GM21423 (cell line): ENCODE measurements at regions not wholly inside any gene's neighbourhood (a gene's known extent, or its start where the extent isn't known, plus 50 kb on each side); places are given as distances from the start of the nearest gene placed in this dataset.

Source experiments
- ATAC-seq: cut with Tn5 transposase; IDR thresholded peaks from one replicate; pipeline ENCODE4 v1.9.1; 2021; ENCODE audit warnings: mild to moderate bottlenecking, moderate library complexity; ENCODE audit not compliant: unreplicated experiment

DNA sequence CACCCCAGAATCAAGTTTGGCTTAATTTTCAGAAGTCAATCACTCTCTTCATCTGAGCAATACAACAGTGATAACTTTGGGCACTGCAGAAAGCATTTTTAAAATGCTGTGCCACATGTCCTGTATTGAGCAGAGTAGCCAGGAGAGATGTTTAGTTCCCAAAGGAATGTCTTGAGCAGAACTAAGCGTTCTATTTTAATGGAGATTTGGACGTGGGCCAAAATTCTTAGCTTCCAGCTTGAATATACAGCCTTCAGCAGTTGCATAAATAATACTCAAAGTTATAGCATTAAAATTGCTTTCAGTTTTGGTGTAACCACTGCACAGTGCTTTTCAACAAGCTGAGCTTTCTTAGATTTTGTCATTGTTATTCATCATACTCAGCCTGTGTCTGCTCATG, 679.2 kb downstream of the NLGN4X start:
- ATAC-seq: no peak

DNA sequence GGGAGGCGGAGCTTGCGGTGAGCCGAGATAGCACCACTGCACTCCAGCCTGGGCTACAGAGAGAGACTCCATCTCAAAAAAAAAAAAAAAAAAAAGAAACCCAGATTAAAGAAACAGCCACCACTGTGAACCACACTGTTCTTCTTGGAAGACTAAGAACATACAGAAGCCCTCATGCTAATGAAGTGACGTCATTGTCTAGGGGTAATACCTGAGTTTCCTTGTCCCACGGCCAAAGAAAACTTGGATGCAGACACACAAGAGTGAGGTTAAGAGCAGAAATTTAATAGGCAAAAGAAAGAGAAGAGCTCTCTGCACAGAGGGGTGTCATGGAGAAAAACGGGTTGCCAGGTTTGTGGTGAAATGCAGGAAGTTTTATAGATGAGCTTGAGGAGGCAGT, 691.6 kb downstream of the NLGN4X start:
- ATAC-seq: no peak

- no peak for ATAC-seq
These were observed 692.4 kb downstream of the NLGN4X start for GRCh38 chrX:5536261-5536660.

GRCh38 chrX:5528057-5528456, 700.6 kb downstream of the NLGN4X start:
- ATAC-seq: no peak

DNA sequence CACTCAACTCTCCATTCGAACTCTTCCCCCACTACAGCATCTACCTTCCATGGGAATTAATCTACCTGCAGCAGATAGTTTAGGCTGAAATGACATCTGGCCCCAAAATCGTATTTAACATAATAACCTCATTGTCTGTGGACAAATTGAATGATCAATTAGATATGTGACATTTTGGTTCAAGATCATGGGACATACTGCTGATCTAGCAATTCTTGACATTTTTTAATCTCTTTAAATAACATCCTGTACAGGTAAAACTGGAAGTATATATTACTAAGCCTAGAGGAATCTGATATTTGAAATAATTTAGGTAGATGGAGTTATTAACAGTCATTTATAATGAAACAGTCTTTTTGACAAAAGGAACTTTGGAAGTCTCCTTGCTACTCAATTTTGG, 702.5 kb downstream of the NLGN4X start:
- no peak for ATAC-seq

DNA sequence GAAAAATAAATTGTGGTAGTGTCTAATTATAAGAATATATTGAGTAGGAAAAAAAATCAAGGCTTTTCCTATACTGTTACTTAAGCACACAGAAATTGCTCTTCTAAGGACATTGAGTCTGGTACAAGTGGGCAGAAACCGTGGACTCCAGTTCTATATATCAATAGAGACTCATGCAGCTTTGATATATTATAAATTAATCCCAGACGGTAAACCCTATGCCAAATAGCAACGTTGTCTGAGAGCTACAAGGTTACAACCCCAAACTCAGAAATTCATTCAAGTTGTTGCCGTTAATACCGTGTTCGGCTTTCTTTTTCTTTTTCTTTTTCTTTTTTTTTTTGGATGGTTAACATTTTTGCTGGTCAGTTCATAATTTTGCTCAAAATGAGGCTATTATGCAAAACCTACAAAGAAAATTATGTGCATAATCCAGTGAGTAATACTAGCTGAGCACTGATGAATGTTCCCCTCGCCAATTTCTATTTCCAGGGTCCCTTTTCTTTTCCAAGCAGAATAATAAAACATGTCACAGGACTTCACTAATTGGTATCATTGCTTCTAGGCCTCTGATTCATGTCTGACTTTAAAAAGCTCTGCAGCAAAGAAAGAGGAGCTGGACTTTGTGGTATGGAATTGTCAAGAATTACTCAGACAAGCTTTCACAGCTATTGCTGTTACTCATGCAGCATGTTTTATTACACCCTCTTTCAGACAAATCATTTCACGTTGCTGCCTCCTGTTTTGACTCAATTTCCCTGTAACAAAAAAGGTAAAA, 737.7 kb downstream of the NLGN4X start:
- no peak for ATAC-seq

DNA sequence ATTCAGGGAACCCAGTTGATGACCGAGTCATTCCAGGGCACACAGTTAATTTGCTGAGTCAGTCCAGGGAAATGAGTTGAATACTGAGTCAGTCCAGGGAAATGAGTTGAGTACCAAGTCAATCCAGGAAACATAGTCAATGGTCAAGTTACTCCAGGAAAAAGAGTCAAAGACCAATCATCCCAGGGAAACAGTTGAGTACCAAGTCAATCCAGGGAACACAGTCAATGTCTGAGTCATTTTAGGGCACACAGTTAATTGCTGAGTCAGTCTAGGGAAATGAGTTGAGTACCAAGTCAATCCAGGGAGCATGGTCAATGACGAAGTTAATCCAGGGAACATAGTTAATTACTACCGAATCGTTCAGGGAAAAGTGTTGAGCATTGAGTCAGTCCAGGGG, 754.4 kb downstream of the NLGN4X start:
- ATAC-seq: no peak

- ATAC-seq: no peak
These were observed 770.3 kb downstream of the NLGN4X start for GRCh38 chrX:5458300-5458842.

GRCh38 chrX:5449323-5449722, 779.3 kb downstream of the NLGN4X start:
- no peak for ATAC-seq

- no peak for ATAC-seq
These were observed 796.8 kb downstream of the NLGN4X start for GRCh38 chrX:5431823-5432222.

- ATAC-seq: no peak
These were observed 803.5 kb downstream of the NLGN4X start for GRCh38 chrX:5425119-5425518.

DNA sequence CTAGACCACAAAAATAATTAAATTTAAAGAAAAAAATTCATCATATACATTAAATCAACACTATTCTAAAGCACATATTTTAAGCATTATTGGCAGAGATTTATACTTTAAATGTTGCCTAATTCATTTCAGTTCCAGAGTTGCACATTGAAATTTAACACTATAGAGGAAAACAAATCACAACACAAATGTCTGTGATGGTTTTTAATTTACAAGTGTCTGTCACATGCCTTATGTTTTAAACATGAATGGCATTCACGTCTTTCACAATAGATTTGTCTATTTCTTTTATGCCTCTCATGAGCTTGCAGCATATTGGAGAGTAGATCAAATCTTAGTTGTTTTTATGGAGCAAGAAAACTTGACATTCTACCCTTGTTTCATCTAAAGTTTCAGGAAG, 811.3 kb downstream of the NLGN4X start:
- no peak for ATAC-seq

GRCh38 chrX:5415738-5416137, 812.9 kb downstream of the NLGN4X start:
- no peak for ATAC-seq

DNA sequence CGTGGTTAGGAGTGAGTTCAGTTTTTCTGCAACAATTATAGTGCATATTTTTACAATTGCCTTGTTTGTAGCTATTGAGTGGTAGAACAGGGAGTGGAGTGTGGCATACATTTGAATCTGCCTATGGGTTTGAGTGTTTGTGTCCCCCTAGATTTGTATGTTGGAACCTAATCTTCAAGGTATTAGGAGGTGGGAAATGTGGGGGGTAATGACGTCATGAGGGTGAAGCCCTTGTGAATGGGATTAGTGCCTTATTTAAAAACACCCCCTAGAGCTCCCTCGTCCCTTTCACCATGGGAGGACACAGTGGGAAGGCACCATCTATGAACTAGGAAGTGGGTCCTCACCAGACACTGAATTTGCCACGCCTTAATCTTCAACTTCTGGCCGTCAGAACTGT, 819.6 kb downstream of the NLGN4X start:
- no peak for ATAC-seq

GRCh38 chrX:5402461-5402860, 826.2 kb downstream of the NLGN4X start:
- no peak for ATAC-seq

- no peak for ATAC-seq
These were observed 829.3 kb downstream of the NLGN4X start for GRCh38 chrX:5399403-5399802.

- ATAC-seq: no peak
These were observed 831.3 kb downstream of the NLGN4X start for GRCh38 chrX:5397409-5397808.

- ATAC-seq: no peak
These were observed 838.3 kb downstream of the NLGN4X start for GRCh38 chrX:5390376-5390775.

GRCh38 chrX:5388087-5388486, 840.6 kb downstream of the NLGN4X start:
- no peak for ATAC-seq

GRCh38 chrX:5380426-5380825, 848.2 kb downstream of the NLGN4X start:
- no peak for ATAC-seq

DNA sequence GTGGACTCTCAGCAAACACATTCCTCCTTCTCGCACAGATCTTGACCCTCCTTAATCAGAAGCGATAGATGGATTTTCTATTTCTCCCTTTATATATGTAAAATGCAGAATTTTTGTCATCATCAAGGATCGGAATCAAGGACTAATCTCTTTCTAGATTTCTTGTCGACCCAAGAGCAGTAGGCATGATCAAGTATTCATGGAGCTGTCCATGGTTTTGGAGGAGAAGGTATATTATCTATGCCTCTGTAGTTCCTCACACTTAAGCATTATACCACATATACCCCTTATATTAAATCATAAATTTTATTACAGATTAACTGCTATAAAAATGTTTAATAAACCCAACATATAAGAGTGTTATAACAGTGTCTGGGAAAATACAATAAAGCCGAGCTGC, 886.8 kb downstream of the NLGN4X start:
- no peak for ATAC-seq

DNA sequence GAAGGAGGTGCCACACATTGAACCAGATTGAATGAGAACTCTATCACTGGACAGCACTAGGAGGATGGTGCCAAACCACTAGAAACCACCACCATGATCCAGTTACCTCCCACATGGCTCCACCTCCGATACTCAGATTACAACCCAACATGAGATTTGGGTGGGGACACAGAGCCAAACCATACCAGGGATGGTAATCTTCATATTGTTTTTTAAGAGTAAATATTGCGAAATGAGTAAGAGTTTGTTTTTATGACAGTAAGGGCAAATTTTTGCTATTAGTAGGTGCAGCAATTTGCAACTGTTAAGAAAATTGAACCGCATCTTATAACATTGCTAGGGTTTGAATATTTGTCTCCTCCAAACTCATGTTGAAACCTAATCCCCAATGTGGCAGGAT, 891.5 kb downstream of the NLGN4X start:
- ATAC-seq: no peak

DNA sequence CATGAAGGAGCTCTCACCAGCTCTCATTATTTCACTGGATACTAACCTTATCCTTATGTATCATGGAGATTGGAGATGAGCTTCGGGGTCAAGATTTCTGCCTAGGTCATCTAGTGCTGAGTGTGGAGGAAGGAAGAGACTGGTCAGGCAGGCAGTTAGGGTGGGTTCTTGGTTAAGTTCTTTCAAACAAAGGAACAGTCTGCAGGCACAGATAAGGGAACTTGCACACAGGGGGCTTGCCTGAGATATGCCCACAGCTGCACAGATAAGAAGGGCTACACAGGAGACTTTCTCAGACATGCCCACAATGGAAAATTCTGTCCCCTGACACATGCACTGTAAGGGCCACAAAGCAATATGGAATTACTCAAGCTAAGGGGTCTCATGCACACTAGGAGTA, 904.1 kb downstream of the NLGN4X start:
- ATAC-seq: no peak
